Gastrocnemius medialis (tissue), 4 donors: ENCODE measurements at regions not wholly inside any gene's neighbourhood (a gene's known extent, or its start where the extent isn't known, plus 50 kb on each side); places are given as distances from the start of the nearest gene placed in this dataset.

ENCODE experiments used
- ATAC-seq, 2 donors: fragments of 150-250 bp; one replicate each; pipeline ENCODE4 v1.9.1; 2016
- DNase-seq, 2 donors: peaks; one replicate each; pipeline ENCODE4 v3.0.0-alpha.2; 2019
- H3K27ac ChIP-seq, 4 donors: fragments of 200-600 bp; sonication (generic); 1 replicate in 1 of 4; 2 replicates in 3 of 4; pipeline ENCODE4 v1.5.1; 2016 to 2018; ENCODE audit warnings: mild to moderate bottlenecking in 2 of 4, moderate library complexity in 1 of 4
- H3K27me3 ChIP-seq, 3 donors: fragments of 200-600 bp; sonication (generic) in 2 of 3; 1 replicate in 1 of 3; 2 replicates in 2 of 3; pipeline versions ENCODE4 v1.5.1 to v1.6.0; 2016 to 2019; ENCODE audit warnings: mild to moderate bottlenecking in 1 of 3, moderate library complexity in 1 of 3
- H3K36me3 ChIP-seq, 2 donors: fragments of 200-600 bp; sonication (generic) in 1 of 2; one replicate each; pipeline ENCODE4 v1.5.1; 2017 to 2018
- H3K4me1 ChIP-seq, 2 donors: fragments of 200-600 bp; sonication (generic) in 1 of 2; one replicate each; pipeline ENCODE4 v1.5.1; 2016 to 2017; ENCODE audit warnings: mild to moderate bottlenecking in 2 of 2
- H3K4me3 ChIP-seq, 4 donors: fragments of 200-600 bp; sonication (generic) in 3 of 4; 1 replicate in 1 of 4; 2 replicates in 3 of 4; pipeline ENCODE4 v1.5.1; 2016 to 2019; ENCODE audit warnings: mild to moderate bottlenecking in 2 of 4
- H3K9me3 ChIP-seq, 3 donors: fragments of 200-600 bp; sonication (generic) in 2 of 3; 1 replicate in 1 of 3; 2 replicates in 2 of 3; pipeline ENCODE4 v1.5.1; 2016 to 2019
- CTCF ChIP-seq, 5 experiments: fragments of 450-650 bp in 3 of 5; fragments of 200-600 bp in 2 of 5; sonication (generic) in 2 of 5; IDR thresholded peaks in 4 of 5; conservative IDR thresholded peaks in 1 of 5; 1 replicate in 4 of 5; 2 replicates in 1 of 5; pipeline ENCODE4 v1.5.1; 2016 to 2019; ENCODE audit warnings: antibody characterized with exemption in 5 of 5, mild to moderate bottlenecking in 3 of 5, moderate library complexity in 3 of 5
- POLR2A ChIP-seq, 2 donors: fragments of 450-650 bp; IDR thresholded peaks; one replicate each; pipeline ENCODE4 v1.6.1; 2017; ENCODE audit warnings: antibody characterized with exemption in 2 of 2, mild to moderate bottlenecking in 2 of 2, moderate library complexity in 2 of 2
- in situ Hi-C, 4 donors: fragments of 200-750 bp; cut with MboI; loops; one replicate each; pipeline versions ENCODE4 v1.15.0 to v1.8.0; 2017; ENCODE audit warnings: low sequenced_read_pairs in 4 of 4
- intact Hi-C: fragments of 100-400 bp; cut with DNase I; formaldehyde crosslinking; loops from one replicate; pipeline ENCODE4 v1.15.1; 2023; ENCODE audit warnings: low total_unique reads

- in situ Hi-C loops = no loop called here
- Histone ChIP-seq H3K27me3 (no peaks in the 10 kb centered on the region), H3K4me1 (no peaks in the 10 kb centered on the region), H3K36me3 (no peaks in the 10 kb centered on the region), H3K9me3 (no peaks in the 10 kb centered on the region), H3K27ac (no peak overlapping the region), H3K4me3 (no peak overlapping the region)
- no peak for ATAC-seq
- no peak for DNase-seq
- TF ChIP-seq POLR2A (IDR thresholded peaks at IDR 0.05) = no peak
- TF ChIP-seq CTCF (IDR thresholded peaks at IDR 0.05 in 4 of 5, conservative IDR thresholded peaks at IDR 0.05 in 1 of 5) = no peak
- intact Hi-C loops = no loop called here
These were observed 124.4 kb upstream of the NFIA start for GRCh38 chr1:60958001-60958400.

- intact Hi-C loops = no loop called here
- ATAC-seq = no peak
- no peaks in the 10 kb centered on the region for H3K9me3 ChIP-seq
- no peak overlapping the region for H3K27ac ChIP-seq
- H3K27me3 ChIP-seq = no peaks in the 10 kb centered on the region
- DNase-seq = no peak
- TF ChIP-seq POLR2A (IDR thresholded peaks at IDR 0.05) (no peak), CTCF (IDR thresholded peaks at IDR 0.05 in 4 of 5, conservative IDR thresholded peaks at IDR 0.05 in 1 of 5) (no peak)
- H3K36me3 ChIP-seq = no peaks in the 10 kb centered on the region
- no peaks in the 10 kb centered on the region for H3K4me1 ChIP-seq
- no peak overlapping the region for H3K4me3 ChIP-seq
- in situ Hi-C loops = no loop called here
These were observed 125.8 kb upstream of the NFIA start for GRCh38 chr1:60956520-60956919.

- H3K4me3 ChIP-seq = no peak overlapping the region
- DNase-seq = no peak
- intact Hi-C loops = no loop called here
These were observed 129.7 kb upstream of the NFIA start for GRCh38 chr1:60952612-60953111.

GRCh38 chr1:60950224-60951063, 131.9 kb upstream of the NFIA start:
- Histone ChIP-seq H3K27me3 (no peaks in the 10 kb centered on the region), H3K27ac (no peak overlapping the region), H3K9me3 (no peaks in the 10 kb centered on the region), H3K4me3 (no peak overlapping the region), H3K36me3 (no peaks in the 10 kb centered on the region), H3K4me1 (peaks cover 18 to 23% of the 10 kb centered on the region in 2 donors)
- DNase-seq (no peak), ATAC-seq (peak in 1 of 2 donors; percentile 37)
- in situ Hi-C loops (no loop called here), intact Hi-C loops (no loop called here)
- TF ChIP-seq CTCF (IDR thresholded peaks at IDR 0.05 in 4 of 5, conservative IDR thresholded peaks at IDR 0.05 in 1 of 5) (no peak), POLR2A (IDR thresholded peaks at IDR 0.05) (no peak)

More at GRCh38 chr1:60952612-60953111, 129.7 kb upstream of the NFIA start:
- TF ChIP-seq CTCF (IDR thresholded peaks at IDR 0.05 in 4 of 5, conservative IDR thresholded peaks at IDR 0.05 in 1 of 5) (no peak), POLR2A (IDR thresholded peaks at IDR 0.05) (no peak)
- Histone ChIP-seq H3K27ac (no peak overlapping the region), H3K27me3 (no peaks in the 10 kb centered on the region), H3K9me3 (no peaks in the 10 kb centered on the region), H3K36me3 (no peaks in the 10 kb centered on the region), H3K4me1 (peaks cover 18 to 23% of the 10 kb centered on the region in 2 donors)
- no peak for ATAC-seq
- in situ Hi-C loops = no loop called here
